ENCODE measurements at regions not wholly inside any gene's neighbourhood (a gene's known extent, or its start where the extent isn't known, plus 50 kb on each side); places are given as distances from the start of the nearest gene placed in this dataset.

DNA sequence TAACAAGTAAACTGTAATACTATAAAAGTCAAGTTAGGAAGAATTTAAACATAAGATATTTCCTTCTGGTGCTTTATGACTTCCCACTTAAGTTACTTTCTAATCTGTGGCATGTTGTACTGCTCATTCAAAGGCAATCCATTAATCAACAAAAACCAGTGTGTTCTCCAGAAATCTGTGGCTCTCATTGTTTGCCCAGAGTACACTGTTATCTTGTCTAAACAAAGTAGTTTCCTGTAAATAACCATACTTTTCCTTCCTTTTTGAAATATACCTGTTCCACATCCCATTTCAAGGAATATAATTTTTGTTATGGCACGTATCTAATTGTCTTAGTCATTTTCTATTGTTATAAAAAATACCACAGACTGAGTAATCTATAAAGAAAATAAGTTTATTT is 184.1 kb downstream of the CCER1 start:
- no peak overlapping the region for H3K9ac ChIP-seq (ENCODE audit: low read depth in 1 of 2, low read length in 2 of 2)
- 71% methylated on average over 1 of the region's 1 CpG for WGBS
- H3K36me3 ChIP-seq (ENCODE audit: control insufficient read depth in 4 of 4, insufficient read depth in 3 of 4, low read depth in 1 of 4, low read length in 3 of 4) = no peaks in the 10 kb centered on the region
- no peak for TF ChIP-seq HNF4G (IDR thresholded peaks at IDR 0.05)
- TF ChIP-seq, protein P1, sequence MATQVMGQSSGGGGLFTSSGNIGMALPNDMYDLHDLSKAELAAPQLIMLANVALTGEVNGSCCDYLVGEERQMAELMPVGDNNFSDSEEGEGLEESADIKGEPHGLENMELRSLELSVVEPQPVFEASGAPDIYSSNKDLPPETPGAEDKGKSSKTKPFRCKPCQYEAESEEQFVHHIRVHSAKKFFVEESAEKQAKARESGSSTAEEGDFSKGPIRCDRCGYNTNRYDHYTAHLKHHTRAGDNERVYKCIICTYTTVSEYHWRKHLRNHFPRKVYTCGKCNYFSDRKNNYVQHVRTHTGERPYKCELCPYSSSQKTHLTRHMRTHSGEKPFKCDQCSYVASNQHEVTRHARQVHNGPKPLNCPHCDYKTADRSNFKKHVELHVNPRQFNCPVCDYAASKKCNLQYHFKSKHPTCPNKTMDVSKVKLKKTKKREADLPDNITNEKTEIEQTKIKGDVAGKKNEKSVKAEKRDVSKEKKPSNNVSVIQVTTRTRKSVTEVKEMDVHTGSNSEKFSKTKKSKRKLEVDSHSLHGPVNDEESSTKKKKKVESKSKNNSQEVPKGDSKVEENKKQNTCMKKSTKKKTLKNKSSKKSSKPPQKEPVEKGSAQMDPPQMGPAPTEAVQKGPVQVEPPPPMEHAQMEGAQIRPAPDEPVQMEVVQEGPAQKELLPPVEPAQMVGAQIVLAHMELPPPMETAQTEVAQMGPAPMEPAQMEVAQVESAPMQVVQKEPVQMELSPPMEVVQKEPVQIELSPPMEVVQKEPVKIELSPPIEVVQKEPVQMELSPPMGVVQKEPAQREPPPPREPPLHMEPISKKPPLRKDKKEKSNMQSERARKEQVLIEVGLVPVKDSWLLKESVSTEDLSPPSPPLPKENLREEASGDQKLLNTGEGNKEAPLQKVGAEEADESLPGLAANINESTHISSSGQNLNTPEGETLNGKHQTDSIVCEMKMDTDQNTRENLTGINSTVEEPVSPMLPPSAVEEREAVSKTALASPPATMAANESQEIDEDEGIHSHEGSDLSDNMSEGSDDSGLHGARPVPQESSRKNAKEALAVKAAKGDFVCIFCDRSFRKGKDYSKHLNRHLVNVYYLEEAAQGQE (IDR thresholded peaks at IDR 0.05) = no peak
- TF ChIP-seq, protein P2, sequence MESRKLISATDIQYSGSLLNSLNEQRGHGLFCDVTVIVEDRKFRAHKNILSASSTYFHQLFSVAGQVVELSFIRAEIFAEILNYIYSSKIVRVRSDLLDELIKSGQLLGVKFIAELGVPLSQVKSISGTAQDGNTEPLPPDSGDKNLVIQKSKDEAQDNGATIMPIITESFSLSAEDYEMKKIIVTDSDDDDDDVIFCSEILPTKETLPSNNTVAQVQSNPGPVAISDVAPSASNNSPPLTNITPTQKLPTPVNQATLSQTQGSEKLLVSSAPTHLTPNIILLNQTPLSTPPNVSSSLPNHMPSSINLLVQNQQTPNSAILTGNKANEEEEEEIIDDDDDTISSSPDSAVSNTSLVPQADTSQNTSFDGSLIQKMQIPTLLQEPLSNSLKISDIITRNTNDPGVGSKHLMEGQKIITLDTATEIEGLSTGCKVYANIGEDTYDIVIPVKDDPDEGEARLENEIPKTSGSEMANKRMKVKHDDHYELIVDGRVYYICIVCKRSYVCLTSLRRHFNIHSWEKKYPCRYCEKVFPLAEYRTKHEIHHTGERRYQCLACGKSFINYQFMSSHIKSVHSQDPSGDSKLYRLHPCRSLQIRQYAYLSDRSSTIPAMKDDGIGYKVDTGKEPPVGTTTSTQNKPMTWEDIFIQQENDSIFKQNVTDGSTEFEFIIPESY (IDR thresholded peaks at IDR 0.05) = no peak
- TF ChIP-seq, protein P3, sequence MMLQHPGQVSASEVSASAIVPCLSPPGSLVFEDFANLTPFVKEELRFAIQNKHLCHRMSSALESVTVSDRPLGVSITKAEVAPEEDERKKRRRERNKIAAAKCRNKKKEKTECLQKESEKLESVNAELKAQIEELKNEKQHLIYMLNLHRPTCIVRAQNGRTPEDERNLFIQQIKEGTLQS (IDR thresholded peaks at IDR 0.05) = no peak
- TF ChIP-seq JUND (IDR thresholded peaks at IDR 0.05) = no peak
- TF ChIP-seq, protein P4, sequence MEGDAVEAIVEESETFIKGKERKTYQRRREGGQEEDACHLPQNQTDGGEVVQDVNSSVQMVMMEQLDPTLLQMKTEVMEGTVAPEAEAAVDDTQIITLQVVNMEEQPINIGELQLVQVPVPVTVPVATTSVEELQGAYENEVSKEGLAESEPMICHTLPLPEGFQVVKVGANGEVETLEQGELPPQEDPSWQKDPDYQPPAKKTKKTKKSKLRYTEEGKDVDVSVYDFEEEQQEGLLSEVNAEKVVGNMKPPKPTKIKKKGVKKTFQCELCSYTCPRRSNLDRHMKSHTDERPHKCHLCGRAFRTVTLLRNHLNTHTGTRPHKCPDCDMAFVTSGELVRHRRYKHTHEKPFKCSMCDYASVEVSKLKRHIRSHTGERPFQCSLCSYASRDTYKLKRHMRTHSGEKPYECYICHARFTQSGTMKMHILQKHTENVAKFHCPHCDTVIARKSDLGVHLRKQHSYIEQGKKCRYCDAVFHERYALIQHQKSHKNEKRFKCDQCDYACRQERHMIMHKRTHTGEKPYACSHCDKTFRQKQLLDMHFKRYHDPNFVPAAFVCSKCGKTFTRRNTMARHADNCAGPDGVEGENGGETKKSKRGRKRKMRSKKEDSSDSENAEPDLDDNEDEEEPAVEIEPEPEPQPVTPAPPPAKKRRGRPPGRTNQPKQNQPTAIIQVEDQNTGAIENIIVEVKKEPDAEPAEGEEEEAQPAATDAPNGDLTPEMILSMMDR (IDR thresholded peaks at IDR 0.05; ENCODE audit: low read depth, low read length, missing input control) = no peak
- no peak for TF ChIP-seq RXRA (IDR thresholded peaks at IDR 0.05)
- TF ChIP-seq, protein P5, sequence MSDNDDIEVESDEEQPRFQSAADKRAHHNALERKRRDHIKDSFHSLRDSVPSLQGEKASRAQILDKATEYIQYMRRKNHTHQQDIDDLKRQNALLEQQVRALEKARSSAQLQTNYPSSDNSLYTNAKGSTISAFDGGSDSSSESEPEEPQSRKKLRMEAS (IDR thresholded peaks at IDR 0.05) = no peak
- no peak for TF ChIP-seq YY1 (IDR thresholded peaks at IDR 0.05)
- TF ChIP-seq NR2F2 (IDR thresholded peaks at IDR 0.05) = no peak
- H3K4me3 ChIP-seq (ENCODE audit: low read depth in 1 of 3, low read length in 3 of 3) = no peak overlapping the region
- no peaks in the 10 kb centered on the region for H3K27me3 ChIP-seq (ENCODE audit: control insufficient read depth in 4 of 4, insufficient read depth in 4 of 4, low read length in 3 of 4)
- H3K4me1 ChIP-seq (ENCODE audit: control insufficient read depth in 4 of 4, insufficient read depth in 4 of 4, low read length in 3 of 4) = no peaks in the 10 kb centered on the region
- H3K9me3 ChIP-seq (ENCODE audit: control insufficient read depth in 4 of 4, low read length in 3 of 4) = no peaks in the 10 kb centered on the region
- H3K27ac ChIP-seq (ENCODE audit: low read depth in 1 of 2, low read length in 2 of 2) = no peak overlapping the region
- no peak for DNase-seq (ENCODE audit: low spot score)

DNA sequence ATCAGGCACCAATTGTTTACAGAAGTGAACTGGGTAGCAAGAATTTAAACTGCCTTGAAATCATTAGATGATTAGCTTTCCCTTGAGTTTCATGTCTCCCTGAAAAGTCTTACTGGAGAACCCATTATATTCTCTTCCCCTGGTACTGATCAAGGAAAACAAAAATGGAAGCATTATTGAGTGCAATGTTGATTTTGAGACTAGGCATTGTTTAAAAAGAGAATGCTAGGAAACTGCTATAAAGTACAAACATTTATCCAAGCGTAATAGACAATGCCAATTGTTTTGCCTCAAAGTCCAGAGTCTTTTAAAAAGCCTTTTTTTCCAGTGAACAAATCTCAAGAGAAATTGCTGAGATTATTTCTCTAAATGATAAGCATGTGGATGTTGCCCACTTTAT is 197.0 kb downstream of the CCER1 start:
- WGBS = 82% methylated on average over 1 of the region's 1 CpG
- H3K36me3 ChIP-seq (ENCODE audit: control insufficient read depth in 4 of 4, insufficient read depth in 3 of 4, low read depth in 1 of 4, low read length in 3 of 4) = no peaks in the 10 kb centered on the region
- no peaks in the 10 kb centered on the region for H3K9me3 ChIP-seq (ENCODE audit: control insufficient read depth in 4 of 4, low read length in 3 of 4)
- H3K4me3 ChIP-seq (ENCODE audit: low read depth in 1 of 3, low read length in 3 of 3) = no peak overlapping the region
- no peaks in the 10 kb centered on the region for H3K27me3 ChIP-seq (ENCODE audit: control insufficient read depth in 4 of 4, insufficient read depth in 4 of 4, low read length in 3 of 4)
- H3K4me1 ChIP-seq (ENCODE audit: control insufficient read depth in 4 of 4, insufficient read depth in 4 of 4, low read length in 3 of 4) = no peaks in the 10 kb centered on the region
- no peak overlapping the region for H3K9ac ChIP-seq (ENCODE audit: low read depth in 1 of 2, low read length in 2 of 2)
- no peak overlapping the region for H3K27ac ChIP-seq (ENCODE audit: low read depth in 1 of 2, low read length in 2 of 2)
- no peak for DNase-seq (ENCODE audit: low spot score)
- TF ChIP-seq, protein P3 (IDR thresholded peaks at IDR 0.05) = no peak
- TF ChIP-seq HNF4A (conservative IDR thresholded peaks at IDR 0.05) (no peak), RAD21 (IDR thresholded peaks at IDR 0.05) (no peak), TAF1 (conservative IDR thresholded peaks at IDR 0.05) (no peak), EGR1 (IDR thresholded peaks at IDR 0.05; ENCODE audit: low read depth in 2 of 2) (no peak), RXRA (IDR thresholded peaks at IDR 0.05) (no peak), FOXA2 (IDR thresholded peaks at IDR 0.05) (no peak), GABPA (IDR thresholded peaks at IDR 0.05 in 1 of 2, conservative IDR thresholded peaks at IDR 0.05 in 1 of 2) (no peak)
- TF ChIP-seq, protein P1 (IDR thresholded peaks at IDR 0.05) = no peak
- TF ChIP-seq, protein P5 (IDR thresholded peaks at IDR 0.05) = no peak
- TF ChIP-seq, protein P2 (IDR thresholded peaks at IDR 0.05) = no peak
